ENCODE measurements at regions not wholly inside any gene's neighbourhood (a gene's known extent, or its start where the extent isn't known, plus 50 kb on each side); places are given as distances from the start of the nearest gene placed in this dataset.

DNA sequence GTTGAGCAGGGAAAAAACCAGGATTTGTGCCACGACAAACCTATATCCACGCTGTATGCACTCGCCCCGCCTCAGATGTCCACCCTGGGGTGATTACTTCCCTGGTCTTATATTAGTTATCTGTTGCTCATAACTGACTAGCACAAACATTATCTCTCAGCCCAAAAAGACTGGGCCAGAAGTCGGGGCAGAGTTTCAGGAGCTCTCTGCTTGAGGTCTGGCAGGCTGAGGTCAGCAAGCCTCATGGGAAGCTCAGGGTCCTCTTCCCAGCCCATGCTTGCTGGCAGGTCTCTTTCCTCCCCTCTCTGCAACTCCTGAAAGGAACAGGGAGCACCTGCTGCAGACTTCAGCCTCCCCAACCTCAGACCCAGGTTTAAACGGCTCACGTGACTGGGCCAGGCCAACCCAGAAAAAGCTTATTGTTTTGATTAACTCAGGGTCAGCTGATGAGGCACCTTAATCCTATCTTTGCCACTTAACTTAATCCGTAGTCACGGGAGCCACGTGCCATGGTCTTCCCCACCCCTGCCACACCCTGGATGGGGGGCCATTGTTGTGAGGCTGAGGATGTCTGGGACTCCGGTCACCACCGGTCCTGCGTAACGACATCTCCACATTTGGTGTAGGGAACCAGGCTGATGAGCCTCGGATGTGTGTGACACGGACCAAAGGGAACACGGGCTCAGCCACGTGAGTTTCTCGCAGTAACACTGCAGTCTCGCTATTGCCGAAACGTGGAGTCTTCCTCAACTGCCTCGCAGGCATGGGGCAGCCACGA is 123.7 kb upstream of the IRX4 start:
- no peaks in the 10 kb centered on the region for H3K36me3 ChIP-seq
- H3K4me1 ChIP-seq = peaks cover 0 to 9% (median 0%) of the 10 kb centered on the region in 4 donors
- no peak overlapping the region for H3K4me3 ChIP-seq
- DNase-seq = no peak
- intact Hi-C loops (cut with DNase I; ENCODE audit: low total_unique reads) = no loop called here
- H3K9me3 ChIP-seq = no peaks in the 10 kb centered on the region
- H3K27ac ChIP-seq = no peak overlapping the region
- H3K27me3 ChIP-seq = peaks cover 0 to 4% of the 10 kb centered on the region in 2 donors
- TF ChIP-seq, protein P1, sequence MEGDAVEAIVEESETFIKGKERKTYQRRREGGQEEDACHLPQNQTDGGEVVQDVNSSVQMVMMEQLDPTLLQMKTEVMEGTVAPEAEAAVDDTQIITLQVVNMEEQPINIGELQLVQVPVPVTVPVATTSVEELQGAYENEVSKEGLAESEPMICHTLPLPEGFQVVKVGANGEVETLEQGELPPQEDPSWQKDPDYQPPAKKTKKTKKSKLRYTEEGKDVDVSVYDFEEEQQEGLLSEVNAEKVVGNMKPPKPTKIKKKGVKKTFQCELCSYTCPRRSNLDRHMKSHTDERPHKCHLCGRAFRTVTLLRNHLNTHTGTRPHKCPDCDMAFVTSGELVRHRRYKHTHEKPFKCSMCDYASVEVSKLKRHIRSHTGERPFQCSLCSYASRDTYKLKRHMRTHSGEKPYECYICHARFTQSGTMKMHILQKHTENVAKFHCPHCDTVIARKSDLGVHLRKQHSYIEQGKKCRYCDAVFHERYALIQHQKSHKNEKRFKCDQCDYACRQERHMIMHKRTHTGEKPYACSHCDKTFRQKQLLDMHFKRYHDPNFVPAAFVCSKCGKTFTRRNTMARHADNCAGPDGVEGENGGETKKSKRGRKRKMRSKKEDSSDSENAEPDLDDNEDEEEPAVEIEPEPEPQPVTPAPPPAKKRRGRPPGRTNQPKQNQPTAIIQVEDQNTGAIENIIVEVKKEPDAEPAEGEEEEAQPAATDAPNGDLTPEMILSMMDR (IDR thresholded peaks at IDR 0.05) = no peak

DNA sequence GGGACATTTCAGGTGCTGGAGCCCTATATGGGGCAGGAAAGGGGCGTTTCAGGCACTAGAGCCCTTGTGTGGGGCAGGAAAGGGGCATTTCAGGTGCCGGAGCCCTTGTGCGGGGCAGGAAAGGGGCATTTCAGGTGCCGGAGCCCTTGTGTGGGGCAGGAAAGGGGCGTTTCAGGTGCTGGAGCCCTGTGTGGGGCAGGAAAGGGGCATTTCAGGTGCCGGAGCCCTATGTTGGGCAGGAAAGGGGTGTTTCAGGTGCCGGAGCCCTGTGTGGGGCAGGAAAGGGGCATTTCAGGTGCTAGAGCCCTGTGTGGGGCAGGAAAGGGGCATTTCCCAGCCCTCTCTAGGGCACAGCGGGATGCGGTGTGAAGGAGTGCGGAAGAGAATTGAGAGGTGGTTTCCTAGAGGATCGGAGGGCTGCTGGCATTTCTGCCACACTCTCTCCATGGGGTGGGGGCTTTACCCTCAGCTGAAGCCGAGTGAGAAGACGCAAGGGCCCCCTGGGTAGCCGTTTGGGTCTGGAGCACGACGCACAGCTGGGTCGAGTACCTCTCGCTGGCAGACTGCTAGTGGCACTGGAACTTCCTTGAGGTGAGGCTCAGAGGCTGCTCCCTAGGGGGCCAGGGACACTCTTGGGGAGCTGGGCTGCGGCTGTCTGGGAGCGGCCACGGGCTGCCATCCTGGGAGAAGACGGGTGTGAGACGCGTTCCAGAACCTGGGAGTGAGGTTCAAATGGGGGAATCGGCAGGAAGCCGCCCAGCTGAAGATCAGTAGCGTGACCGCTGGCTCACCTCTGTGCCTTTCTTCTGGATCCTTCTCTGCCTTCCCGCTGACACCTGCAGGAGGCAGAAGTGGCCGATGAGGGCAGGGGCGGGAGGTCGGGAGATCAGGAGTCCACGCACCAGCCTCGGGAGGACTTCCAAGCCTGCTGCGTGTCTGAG is 122.6 kb upstream of the IRX4 start:
- DNase-seq = no peak
- intact Hi-C loops (cut with DNase I; ENCODE audit: low total_unique reads) = no loop called here
- no peak overlapping the region for H3K4me3 ChIP-seq
- peaks cover 0 to 4% of the 10 kb centered on the region in 2 donors for H3K27me3 ChIP-seq
- TF ChIP-seq, protein P1 (IDR thresholded peaks at IDR 0.05) = no peak
- H3K9me3 ChIP-seq = no peaks in the 10 kb centered on the region
- no peaks in the 10 kb centered on the region for H3K36me3 ChIP-seq
- peaks cover 0 to 9% (median 0%) of the 10 kb centered on the region in 4 donors for H3K4me1 ChIP-seq
- H3K27ac ChIP-seq = no peak overlapping the region

DNA sequence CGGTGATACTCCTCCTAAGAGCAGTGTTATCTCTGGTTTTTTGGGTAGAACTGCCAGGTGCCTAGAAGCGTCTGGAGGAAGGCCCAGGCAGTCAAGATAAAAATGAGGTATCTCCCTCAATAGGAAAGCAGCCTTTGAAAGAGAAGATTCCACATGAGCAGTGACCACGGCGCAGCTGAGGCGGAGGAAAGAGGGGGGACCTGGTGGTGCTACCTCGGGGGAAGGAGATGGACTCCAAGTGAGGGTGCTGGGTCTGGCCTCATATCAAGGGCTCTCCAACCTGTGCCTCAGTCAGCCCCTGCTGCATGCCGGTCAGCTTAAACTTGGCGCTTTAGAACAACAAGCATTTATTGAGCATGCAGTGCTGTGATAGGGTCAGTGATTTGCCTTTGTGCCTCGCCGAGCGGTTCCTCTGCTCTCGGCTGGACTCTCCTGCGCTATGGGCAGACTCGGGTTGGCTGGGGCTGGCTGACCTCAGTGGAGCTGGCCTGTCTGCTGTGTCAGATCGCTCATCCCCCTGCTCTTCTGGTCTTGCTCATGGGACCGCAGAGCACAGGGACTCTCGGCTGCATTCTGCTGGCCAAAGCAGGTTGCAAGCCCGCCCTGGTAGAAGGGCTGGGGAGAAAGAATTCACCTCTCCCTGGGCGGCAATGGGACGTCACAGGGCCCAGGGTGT is 121.1 kb upstream of the IRX4 start:
- H3K36me3 ChIP-seq = no peaks in the 10 kb centered on the region
- TF ChIP-seq, protein P1 (IDR thresholded peaks at IDR 0.05) = no peak
- no peaks in the 10 kb centered on the region for H3K9me3 ChIP-seq
- intact Hi-C loops (cut with DNase I; ENCODE audit: low total_unique reads) = no loop called here
- H3K4me1 ChIP-seq = peaks cover 0 to 9% (median 0%) of the 10 kb centered on the region in 4 donors
- no peak overlapping the region for H3K4me3 ChIP-seq
- no peak overlapping the region for H3K27ac ChIP-seq
- DNase-seq = no peak
- peaks cover 0 to 2% of the 10 kb centered on the region in 2 donors for H3K27me3 ChIP-seq

DNA sequence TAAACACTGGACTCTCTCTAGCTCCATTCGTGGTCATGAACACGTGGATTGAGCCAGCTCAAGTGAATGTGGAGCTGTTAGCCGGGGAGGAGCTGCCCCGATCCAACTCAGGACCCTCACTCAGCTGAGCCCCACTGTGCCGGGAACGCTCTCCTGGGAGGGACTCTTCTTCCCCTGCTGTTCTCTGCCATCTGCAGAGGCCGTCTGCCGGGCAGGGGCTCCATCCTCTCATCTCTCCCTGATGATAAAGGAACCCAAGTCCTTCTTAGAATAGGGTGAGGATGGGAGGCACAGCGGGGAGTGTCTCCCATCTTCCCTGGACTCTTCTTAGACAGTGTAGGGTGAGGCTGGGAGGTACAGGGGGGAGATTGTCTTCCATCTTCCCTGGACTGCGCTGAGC is 120.5 kb upstream of the IRX4 start:
- no peak for DNase-seq
- H3K9me3 ChIP-seq = no peaks in the 10 kb centered on the region
- intact Hi-C loops (cut with DNase I; ENCODE audit: low total_unique reads) = no loop called here
- peaks cover 0 to 6% (median 0%) of the 10 kb centered on the region in 4 donors for H3K4me1 ChIP-seq
- TF ChIP-seq, protein P1 (IDR thresholded peaks at IDR 0.05) = no peak
- no peak overlapping the region for H3K27ac ChIP-seq
- no peaks in the 10 kb centered on the region for H3K27me3 ChIP-seq
- H3K4me3 ChIP-seq = no peak overlapping the region
- no peaks in the 10 kb centered on the region for H3K36me3 ChIP-seq

DNA sequence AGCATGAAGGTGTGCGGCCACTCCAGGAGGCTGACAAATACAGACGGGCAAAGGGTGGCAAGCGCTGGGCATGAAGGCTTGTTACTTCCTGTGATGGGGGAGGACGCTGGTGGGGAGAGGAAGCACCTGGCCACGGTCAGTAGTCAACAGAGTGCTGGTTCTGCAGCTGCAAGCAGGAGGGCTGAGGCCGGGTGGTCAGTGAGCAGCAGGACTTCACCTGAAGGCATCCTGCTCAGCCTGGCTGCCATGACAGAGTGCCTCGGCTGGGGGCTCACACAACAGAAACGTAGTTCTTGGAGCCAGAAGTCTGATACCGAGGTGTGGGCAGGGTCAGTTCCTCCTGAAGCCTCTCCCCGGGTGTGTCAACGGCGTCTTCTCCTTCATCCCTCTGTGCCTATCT is 118.6 kb upstream of the IRX4 start:
- intact Hi-C loops (cut with DNase I; ENCODE audit: low total_unique reads) = no loop called here
- Histone ChIP-seq H3K36me3 (no peaks in the 10 kb centered on the region), H3K4me1 (no peaks in the 10 kb centered on the region), H3K4me3 (no peak overlapping the region), H3K27me3 (no peaks in the 10 kb centered on the region), H3K27ac (no peak overlapping the region), H3K9me3 (no peaks in the 10 kb centered on the region)
- no peak for DNase-seq
- TF ChIP-seq, protein P1 (IDR thresholded peaks at IDR 0.05) = no peak

Measured in tibial artery (tissue), 4 donors.